OCI-M2 (cell line): ENCODE measurements at regions not wholly inside any gene's neighbourhood (a gene's known extent, or its start where the extent isn't known, plus 50 kb on each side); places are given as distances from the start of the nearest gene placed in this dataset.

Source experiments
- DNase-seq: peaks from one replicate; lab custom pipeline; 2025; ENCODE audit not compliant: unreplicated experiment; lab: John Stamatoyannopoulos, UW

DNA sequence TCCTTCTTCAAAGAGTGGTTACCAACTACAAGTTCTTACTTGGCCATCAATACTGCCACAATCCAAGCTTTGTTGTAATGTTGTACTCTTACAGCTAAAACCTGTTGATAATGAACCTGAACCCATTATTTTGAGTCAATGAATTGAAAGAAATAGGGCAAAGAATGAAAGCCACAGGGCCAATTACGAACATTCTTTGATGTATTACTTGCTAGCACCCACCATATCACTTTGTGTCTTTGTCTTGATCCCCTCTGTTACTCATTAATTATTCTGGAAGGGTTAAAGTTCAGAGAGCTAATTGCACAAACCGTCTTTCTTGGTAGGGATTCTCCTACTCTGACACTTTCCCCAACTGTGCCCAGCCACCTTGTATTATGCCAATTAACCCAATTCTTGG, 53.2 kb upstream of the TFEC start:
- no peak for DNase-seq

DNA sequence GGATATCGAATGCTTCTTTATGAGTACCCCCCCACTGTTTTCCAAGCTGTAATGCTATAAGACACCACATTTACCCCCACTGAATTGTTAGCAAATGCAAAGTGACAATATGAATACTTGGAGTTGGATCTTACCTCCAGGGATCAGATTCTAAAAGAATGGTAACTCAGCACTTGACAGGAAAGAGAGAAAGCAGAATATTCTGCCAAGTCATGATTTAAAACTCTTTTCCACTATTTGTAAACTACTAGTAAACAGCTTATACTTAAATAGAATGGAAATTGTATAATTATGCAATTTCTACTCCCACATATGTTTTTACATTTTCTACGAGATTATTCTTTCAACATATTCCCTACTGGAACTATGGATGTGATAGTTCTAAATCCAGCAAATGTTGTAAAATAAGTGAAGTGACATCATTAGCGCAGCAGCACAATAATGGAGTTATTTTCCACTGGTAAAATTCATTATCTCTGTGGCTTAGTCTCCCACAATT, 56.0 kb upstream of the TFEC start:
- DNase-seq = no peak

DNA sequence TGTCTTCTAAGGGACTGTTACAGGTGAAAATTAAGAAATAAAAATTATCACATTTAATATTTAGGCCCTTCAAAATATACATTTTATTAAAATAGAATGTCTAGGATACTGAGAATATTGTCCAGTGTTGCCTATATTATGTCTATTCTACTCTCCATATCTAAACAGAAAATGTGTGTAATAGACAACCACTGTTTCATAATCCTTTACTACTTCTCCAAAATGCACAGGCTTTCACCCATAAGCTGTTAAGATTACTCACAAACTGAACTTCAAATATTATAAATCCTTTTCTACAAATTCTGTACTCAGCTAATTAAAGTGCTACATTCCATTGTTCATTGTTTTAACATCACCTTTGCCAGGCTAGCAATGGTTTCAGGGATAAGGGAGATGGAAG, 56.7 kb upstream of the TFEC start:
- no peak for DNase-seq

DNA sequence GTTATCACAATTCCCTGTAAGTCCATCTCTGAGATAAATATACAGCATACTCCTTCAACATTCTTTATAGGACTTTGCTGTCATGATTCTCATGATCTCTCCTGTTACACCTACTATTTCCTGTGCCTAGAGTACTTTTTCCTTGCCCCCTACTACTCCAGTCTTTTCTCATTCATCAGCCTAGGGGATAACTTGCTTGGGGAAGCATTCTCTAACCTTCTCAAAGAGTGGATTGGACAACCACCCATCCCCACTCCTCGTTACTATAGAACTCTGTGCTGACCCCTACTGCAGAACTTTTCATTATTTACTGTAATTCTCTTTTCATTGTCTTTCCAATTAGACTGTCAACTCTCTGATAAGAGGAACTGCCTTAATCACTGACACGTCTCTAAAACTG, 57.4 kb upstream of the TFEC start:
- DNase-seq = no peak

DNA sequence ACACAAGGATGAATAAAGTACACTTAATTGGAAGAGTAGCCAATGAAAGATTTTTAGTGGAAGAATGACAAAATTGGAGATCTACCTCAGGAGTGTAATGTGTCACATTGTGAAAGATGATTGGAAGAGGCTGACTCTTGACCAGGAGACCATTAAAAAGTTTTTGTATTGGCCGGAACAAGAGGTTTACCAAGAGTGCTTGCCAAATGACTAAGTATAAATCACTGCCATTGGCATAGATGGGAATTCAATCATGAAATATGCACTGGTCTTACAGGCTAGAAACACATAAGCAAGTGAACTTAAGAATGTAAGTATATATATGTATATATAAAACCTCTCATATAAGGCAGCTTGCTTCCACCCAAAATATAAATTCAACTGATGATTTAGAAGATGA, 58.7 kb upstream of the TFEC start:
- no peak for DNase-seq

DNA sequence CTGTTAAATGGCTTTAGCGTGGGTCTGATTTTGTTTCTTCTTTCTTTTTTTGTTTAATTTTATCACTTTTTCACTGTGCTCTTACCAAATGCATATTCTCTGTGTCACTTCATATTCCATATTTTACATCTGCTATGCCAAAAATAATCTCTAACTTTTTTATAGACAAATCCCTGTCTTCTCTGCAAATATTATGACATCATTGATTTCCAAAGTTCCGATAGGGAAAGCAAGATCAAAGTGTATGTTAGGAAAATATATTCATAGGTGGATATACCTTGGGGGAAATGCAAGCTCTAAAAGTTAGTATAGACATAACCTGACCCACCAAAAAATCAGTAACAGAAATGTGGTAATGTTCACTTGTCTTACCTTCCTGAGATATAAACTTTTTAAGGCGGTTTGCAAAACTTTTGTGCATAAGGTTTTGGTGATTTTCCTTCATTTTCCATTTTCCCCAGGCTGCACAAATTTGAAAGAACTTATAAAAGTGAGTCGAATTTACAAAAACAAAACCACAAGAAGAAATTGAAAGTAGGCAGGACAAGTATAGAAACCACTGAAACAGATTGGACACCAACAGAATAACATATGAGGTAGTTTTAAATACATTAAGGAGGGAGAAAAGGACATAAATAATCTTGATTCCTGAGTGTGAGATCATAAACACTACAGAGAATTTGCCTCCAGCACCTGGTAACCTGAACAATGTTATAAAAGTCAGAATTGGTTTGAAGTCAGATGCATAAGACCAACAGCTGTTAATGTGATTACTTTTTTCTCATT, 63.1 kb upstream of the TFEC start:
- no peak for DNase-seq

DNA sequence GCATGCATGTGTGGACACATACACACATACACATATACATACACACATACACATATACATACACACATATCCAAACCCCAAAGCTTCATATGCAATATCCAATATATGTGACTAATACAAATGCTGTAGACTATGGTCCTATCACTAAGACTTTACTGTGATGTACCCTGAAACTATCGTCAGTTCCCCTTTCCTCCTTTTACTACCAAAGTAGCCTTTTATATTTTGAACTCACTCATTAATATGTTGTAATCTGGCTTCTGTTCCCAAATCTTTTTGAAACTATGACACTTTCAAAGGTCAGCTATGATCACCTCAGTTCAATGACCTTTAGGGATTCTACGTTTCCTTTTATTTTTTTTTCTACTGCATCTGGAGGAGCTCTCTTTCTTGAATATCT, 64.8 kb upstream of the TFEC start:
- DNase-seq = no peak

DNA sequence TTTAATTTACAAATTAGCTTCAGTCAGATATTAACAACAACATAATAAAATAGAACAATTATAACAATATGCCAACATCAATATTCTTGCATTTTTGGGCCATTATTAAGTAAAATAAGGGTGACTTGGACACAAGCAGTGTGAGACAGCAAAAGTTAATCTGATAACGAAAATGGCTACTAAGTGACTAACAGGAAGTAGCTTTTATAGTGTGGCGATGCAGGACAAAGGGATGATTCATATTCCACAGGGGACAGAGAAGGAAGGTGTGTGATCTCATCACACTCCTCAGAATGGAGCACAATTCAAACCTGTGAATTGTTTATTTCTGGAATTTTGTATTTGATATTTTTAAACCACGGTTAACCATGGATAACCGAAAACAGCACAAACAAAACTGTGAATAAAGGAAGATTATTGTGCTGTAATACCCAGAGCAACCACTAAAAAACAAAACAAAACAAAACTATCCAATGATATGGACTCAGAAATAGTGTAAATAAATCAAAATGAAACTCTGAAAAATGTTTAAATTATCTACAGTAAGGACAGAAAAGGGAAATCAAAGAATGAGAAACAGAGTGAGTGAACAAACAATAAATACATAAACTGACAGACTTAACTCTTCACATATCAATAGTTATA, 66.9 kb upstream of the TFEC start:
- peak; percentile 22 for DNase-seq

DNA sequence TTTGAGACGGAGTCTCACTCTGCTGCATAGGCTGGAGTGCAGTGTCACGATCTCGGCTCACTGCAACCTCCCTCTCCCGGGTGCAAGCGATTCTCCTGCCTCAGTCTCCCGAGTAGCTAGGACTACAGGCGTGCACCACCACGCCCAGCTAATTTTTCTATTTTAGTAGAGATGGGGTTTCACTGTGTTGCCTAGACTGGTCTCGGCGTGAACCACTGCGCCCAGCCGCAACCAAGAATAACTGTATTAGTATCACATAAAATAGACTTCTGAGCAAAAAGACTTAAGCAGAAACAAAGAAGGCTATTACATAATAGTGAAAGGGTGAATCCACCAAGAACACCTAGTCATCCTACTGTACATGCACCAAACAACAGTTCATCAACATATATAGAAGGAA, 67.6 kb upstream of the TFEC start:
- no peak for DNase-seq

DNA sequence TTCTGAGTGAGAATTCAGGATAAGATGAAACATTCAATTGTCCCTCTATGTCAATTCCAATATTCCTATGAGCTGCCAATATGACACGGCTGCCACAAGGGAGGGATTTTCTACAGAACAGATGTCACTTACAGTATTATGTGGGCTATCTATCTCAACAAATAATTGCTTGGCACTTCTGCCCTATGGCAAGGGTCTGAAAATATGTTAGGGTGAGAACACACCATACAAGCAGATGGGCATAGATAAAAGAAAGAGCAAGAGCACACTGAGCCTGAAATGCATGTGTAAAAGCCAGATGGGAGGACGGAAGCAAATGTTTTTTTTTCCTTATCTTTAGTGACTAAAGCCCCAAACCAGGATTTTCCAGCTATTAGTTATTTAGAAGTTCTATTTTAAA, 70.1 kb upstream of the TFEC start:
- DNase-seq = no peak

DNA sequence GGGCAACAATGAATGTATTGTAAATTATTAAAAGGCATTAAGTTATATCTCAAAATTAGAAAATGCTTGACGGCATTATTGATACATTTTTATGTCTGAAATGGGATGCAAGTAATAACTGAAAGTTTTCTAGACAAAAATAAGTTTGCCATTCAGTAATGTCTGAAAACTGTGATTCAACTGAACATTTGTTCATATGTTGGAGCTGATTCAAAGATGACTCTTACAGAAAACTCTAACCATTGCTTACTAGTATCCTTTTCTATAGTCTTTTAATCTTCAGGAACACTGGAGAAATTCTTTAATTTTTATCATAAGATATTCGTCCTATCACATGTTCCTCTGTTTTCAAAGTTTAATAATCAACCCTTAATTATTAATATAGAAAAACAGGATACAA, 71.1 kb upstream of the TFEC start:
- no peak for DNase-seq

DNA sequence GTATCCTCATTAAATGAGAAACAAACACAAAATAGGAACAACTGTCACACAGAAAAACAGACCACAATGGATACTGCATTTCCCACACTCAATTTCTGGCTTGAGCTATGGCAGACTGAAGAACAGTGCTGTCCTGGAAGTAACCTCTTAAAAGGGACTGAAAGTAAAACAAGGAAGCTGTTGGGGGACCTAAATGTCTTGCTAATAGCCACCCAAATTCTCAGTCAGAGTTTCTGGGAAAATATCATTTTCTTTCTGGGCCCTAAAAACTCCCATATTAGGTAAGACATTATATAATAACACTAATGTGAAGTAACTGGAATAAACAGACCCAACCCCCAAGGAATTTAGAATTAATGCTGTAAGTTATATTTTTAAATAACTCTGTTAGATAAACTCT, 80.9 kb upstream of the TFEC start:
- no peak for DNase-seq

DNA sequence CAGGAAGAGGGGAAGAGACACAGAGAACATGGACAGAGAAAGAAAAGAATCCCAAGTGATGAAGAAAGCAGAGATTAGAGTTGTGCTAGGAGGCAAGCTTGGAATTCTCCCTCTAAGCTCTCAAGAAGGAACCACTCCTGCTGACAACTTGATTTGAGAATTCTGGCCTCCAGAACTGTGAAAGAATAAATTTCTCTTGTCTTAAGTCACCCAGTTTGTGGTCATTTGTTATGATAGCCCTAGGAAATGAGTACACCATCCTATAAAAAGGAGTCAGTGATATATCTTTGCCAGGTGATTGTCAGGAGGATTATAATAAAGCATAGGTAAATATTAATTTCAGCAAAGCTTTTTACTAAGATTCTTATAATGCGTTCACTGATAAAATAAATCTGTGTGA, 82.7 kb upstream of the TFEC start:
- no peak for DNase-seq

DNA sequence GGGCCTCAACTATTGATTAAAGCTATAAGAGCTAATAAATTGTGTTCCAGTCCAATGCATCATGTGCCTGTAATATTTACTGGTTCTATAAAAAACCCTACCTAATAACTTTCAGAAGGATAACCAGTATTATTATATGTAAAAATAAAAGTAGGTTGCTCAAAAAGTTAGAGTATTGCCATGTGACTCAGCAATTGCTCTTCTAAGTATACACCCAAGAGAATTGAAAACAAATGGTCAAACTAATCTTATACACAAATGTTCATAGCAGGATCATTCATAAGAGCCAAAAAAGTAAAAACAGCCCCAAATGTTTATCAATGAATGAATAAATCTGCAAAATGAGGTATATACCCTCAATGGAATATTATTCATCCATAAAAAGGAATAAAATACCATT, 89.5 kb upstream of the TES start:
- DNase-seq = no peak

DNA sequence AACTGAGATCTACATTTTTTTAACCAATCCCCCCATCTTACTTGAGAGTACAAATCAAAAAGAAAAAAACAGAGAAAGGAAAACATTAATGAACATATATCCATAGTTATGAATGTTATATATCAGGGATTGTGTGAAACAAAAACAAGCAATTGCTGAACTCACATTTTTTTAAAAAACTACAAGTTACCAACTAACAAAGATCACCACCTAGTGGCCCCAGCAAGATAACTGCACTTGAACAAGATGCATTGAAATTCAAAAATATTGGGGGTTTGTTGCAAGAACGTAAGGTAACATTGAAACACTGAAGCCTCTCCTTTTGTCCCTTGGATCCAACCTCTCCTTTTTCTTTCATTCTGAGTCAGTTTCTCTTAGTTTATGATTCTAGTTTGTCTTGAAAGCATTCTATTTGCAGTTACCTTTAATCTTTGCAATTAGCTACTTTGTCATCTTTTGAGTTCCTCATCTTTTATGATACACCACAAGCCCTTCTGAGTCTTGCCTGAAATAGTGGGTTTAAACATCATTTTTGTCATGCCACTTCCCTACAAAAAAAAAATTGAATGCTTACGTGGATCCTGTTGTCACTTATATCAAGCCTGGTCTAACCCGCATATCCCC, 87.3 kb upstream of the TES start:
- peak; percentile 28 for DNase-seq

DNA sequence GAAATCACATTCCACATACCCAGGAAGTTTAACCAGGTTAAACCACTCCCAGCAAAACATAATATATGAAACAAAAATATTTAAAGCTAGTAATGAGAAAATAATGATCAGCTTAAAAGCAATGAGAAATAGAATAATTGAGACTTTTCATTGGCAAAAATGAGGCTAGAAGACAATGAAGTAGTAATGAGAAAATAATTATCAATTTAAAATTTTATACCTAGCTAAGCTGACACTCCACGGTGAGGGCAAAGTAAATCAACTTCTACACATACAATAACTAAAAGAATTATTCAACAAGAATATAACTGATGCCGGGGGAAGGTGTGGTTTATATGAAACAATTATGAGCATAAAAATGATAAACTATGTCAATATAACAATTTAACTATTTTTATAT, 82.2 kb upstream of the TES start:
- no peak for DNase-seq

DNA sequence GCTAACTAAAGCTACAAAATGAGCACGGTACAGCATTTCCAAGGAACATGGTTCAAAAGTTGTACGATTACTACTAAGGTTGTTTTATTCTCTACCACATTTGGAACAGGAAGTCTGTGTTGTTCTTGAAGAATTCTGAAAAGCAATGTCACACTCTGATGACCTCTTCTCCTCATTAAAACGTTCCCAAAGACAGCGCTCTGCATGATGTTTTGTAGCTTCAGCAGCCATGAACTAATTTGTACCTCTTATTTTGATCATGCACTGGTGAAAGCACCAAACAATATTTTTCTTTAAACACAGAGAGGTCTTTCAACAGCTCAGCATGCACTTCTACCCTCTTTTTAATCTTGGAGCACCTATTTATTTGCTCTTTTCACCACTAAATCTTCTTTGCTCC, 75.0 kb upstream of the TES start:
- no peak for DNase-seq

DNA sequence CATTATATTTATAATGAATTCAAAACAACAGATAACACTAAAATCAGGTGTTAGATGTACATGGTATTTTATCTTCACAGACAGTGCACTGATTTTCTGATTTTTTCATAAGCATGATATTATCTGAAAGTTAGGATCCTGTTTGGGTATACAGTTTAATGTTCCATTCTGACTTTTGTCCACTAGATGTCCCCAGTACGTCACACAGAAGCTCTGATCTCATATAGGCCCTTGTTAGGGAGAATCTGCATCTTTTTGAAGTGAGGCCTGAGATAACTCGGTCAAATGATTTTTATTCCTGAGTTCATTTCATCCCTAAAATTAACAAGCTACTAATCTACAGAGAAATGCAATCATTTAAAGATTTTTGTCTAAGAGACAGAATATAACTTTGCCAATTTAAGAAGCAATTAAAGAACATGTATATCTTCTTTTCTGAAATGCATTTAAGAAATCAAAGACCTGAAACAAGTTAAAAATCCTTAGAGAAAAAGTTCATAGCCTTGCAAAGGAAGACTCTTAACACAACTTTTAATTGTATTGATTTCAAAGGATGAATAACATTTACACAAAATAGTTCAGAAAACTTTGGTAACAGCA, 72.0 kb upstream of the TES start:
- peak; percentile 59 for DNase-seq

DNA sequence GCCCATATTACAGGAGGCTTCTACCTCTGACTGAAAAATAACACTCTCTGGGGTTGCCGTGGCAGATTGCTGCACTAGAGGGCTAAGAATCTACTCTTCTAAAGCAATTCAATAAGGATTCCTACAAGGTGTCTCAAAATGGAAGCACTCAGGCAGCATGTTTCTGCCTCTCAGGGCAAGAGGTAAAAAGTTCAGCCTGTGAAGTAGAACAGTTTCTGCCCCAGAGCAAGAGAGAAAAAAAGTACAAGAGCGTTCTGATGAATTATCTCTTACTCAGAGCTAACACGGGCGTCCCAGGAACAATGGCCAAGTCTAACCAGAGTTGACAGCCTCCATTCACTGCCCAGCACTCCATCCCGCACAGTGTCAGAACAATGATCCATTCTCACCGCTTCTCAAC, 71.3 kb upstream of the TES start:
- DNase-seq = no peak

DNA sequence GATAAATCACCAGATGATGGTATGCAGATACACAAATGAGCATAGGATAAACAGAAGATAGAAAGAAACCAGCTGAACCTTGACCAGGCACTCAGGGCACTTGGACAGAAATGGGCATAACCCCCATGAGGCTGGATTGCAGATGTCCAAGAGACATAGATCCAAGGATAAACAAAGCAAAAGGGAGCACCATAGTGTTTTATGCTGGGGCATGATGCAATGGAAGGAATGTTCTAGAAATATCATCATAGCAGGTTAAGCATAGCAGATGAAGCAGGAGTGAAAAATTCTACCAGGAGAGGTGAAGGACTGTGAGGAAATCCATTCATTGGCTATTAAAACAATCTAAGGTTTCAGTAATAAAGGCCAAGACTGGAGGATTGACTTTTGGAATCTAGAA, 70.5 kb upstream of the TES start:
- DNase-seq = no peak

DNA sequence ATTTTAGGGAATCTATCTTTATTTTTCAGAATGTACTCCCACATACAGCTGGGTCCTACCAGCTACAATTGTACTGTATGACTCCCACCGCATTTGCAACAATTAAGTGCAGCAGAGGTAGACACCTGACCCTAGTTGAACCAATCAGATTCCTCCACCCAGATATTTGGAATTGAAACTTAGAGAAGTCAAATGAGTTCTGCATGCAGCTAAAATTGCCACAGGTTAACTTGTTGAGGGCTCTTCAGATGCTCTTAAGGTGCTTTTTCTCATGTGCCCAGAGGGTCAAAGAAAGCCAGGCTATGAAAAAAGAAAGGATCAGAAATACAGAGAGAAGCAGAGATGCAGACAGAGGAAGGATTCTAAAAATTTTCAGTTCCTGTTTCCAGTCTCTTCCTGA, 68.0 kb upstream of the TES start:
- no peak for DNase-seq

DNA sequence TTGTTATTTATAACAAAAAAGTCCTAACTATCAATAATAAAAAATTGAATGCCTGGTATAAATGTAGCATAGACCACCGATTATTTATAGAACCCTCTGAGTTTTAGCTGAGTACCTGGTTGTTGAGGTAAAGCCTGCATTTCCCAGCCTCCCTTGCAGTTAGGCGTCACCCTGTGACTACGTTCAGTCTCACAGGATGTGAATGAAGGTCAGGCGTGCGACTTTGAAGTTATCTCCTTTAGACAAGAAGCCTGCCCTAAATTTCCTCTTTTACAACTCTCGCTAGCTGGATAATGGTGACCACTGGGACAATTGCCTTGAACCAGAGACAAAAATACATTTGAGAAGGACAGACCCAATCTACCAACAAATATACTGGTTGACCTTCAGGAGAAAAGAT, 67.5 kb upstream of the TES start:
- DNase-seq = no peak
